Erythroblast (primary cell): ENCODE measurements at regions not wholly inside any gene's neighbourhood (a gene's known extent, or its start where the extent isn't known, plus 50 kb on each side); places are given as distances from the start of the nearest gene placed in this dataset.

ENCODE experiments used
- GATA1 ChIP-seq: IDR thresholded peaks from 2 replicates; pipeline ENCODE4 v1.6.1; 2011; ENCODE audit warnings: low read depth, mild to moderate bottlenecking, control low read depth, low read length, moderate library complexity
- POLR2A ChIP-seq: IDR thresholded peaks from 2 replicates; pipeline ENCODE4 v1.6.1; 2011; ENCODE audit warnings: mild to moderate bottlenecking, low read length

DNA sequence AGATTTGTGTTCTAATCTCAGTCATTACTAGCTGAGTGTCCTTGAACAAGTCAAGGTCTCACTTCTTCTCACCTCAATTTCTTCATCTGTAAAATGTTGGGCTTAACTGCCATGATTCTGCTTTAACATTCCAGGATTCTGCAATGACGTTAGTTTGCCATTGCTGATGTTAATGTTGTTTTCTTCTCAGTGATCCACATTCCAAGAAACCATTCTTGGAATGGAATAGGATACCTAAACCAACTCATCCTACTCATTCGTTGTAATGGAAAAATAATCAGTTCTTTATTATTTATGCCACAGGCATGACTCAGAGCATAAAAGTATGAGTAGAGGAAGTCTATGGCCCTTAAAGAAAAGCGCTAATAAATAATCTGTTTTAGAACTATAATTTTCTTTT is 140.2 kb upstream of the ETAA1 start:
- no peak for TF ChIP-seq POLR2A
- no peak for TF ChIP-seq GATA1
